Heart left ventricle (tissue), 16 donors: ENCODE measurements at regions not wholly inside any gene's neighbourhood (a gene's known extent, or its start where the extent isn't known, plus 50 kb on each side); places are given as distances from the start of the nearest gene placed in this dataset.
"Not testable (repeated sequence)": the region's sequence is repeated elsewhere in the genome, so short reads cannot be mapped to it uniquely, and the experiment has no call there.

ENCODE experiments used
- ATAC-seq, 4 donors: fragments of 200-7000 bp; cut with Tn5 transposase; one replicate each; pipeline ENCODE4 v1.9.1; 2020 to 2022; ENCODE audit warnings: moderate library complexity in 4 of 4, mild to moderate bottlenecking in 3 of 4, moderate number of reproducible peaks in 1 of 4
- DNase-seq, 5 donors: peaks; one replicate each; pipeline ENCODE4 v3.0.0-alpha.2; 2020
- H3K27ac ChIP-seq, 12 donors: fragments of 200-600 bp; sonication (generic) in 4 of 12; one replicate each; pipeline versions ENCODE4 v1.5.0 to v1.8.0; 2016 to 2022; ENCODE audit warnings: mild to moderate bottlenecking in 2 of 12
- H3K27me3 ChIP-seq, 9 donors: fragments of 200-600 bp; sonication (generic) in 2 of 9; one replicate each; pipeline versions ENCODE4 v1.5.1 to v1.8.0; 2016 to 2022; ENCODE audit warnings: mild to moderate bottlenecking in 3 of 9
- H3K36me3 ChIP-seq, 9 donors: fragments of 200-600 bp; sonication (generic) in 2 of 9; one replicate each; pipeline versions ENCODE4 v1.5.0 to v1.8.0; 2018 to 2022; ENCODE audit warnings: mild to moderate bottlenecking in 2 of 9
- H3K4me1 ChIP-seq, 12 donors: fragments of 200-600 bp; sonication (generic) in 4 of 12; one replicate each; pipeline versions ENCODE4 v1.5.0 to v1.8.0; 2016 to 2022; ENCODE audit warnings: mild to moderate bottlenecking in 3 of 12
- H3K4me3 ChIP-seq, 12 donors: fragments of 200-600 bp; sonication (generic) in 4 of 12; one replicate each; pipeline versions ENCODE4 v1.5.0 to v1.8.0; 2017 to 2022; ENCODE audit warnings: mild to moderate bottlenecking in 9 of 12, moderate library complexity in 4 of 12
- H3K9me3 ChIP-seq, 12 donors: fragments of 200-600 bp; sonication (generic) in 4 of 12; one replicate each; pipeline versions ENCODE4 v1.5.0 to v1.8.0; 2016 to 2022; ENCODE audit warnings: mild to moderate bottlenecking in 1 of 12
- CTCF ChIP-seq, 12 donors: fragments of 200-600 bp; sonication (generic) in 4 of 12; IDR thresholded peaks; one replicate each; pipeline versions ENCODE4 v1.5.0 to v1.8.0; 2018 to 2022; ENCODE audit warnings: antibody characterized with exemption in 12 of 12, mild to moderate bottlenecking in 5 of 12
- POLR2A ChIP-seq, 2 donors: fragments of 450-650 bp; IDR thresholded peaks; one replicate each; pipeline ENCODE4 v1.6.1; 2017; ENCODE audit warnings: antibody characterized with exemption in 2 of 2, mild to moderate bottlenecking in 2 of 2, moderate library complexity in 2 of 2
- WGBS, 4 donors: extraction: QIAGEN DNeasy Blood & Tissue Kit in 2 of 4; methylation state at CpG; one replicate each; pipeline versions ENCODE4 v1.1.5 to v1.1.7; 2013 to 2018; 5-methylcytosine and 5-hydroxymethylcytosine counted together
- intact Hi-C, 10 donors: fragments of 100-400 bp; cut with DNase I; formaldehyde crosslinking; loops; one replicate each; pipeline versions ENCODE4 v1.11.1 to v1.14.2; 2022
- donor health status: ischemic (EF 13 %, LVEDD 7.1; RV severe dilation, severe dysfunction).
- donor health status: healthy with polysubstance abuse.
- donor health status: DM: no; HTN: yes; CAD: no.
- donor health status: DM: no; HTN: no; CAD: no.
- donor health status: ischemic (EF 25% LVEDD 6.9; RV normal size, moderate dysfunction).
- donor health status: ischemic (EF 25% LVEDD 5.7; RV mildly dilated, moderate dysfunction).
- donor health status: healthy.
- donor health status: DM: yes; HTN: yes; CAD: no.
- donor health status: ischemic (EF 35%, LVEDD 5.7; RV mildly dilated, moderate dysfunction).
- donor health status: nonischemic (EF 11% LVEDD 7.7; RV severe dilation, severe dysfunction).
- donor health status: DM: yes; HTN: yes; CAD: no.
- donor health status: PGD.
- donor health status: ischemic (EF 29% LVEDD 5.4; RV normal size, mild dysfunction).
- donor health status: nonischemic (EF 23%, LVEDD 6.1; RV moderate dilation, normal function).

DNA sequence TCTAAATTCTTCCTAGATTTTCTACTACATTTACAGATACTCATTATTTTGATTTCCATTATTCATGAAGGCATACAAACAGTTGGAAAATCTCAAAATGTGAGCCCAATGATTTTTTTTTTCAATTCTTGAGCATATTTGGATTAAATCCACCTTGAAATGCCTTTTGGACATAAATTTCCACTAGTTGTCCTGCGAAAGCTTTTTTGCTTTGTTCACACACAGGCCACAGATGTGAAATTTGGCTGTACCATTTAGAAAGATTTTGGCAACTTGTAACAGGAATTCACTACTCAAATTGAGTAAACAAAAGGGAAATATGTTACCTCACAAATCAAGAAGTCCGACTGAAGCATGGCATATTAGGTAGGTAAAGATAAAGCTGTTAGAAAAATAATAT lies 1631.0 kb downstream of the CDH8 start:
- H3K27me3 ChIP-seq: no peaks in the 10 kb centered on the region
- no peak for ATAC-seq
- 70 to 81% (median 77%) methylated on average over 2 of the region's 2 CpGs for WGBS, 4 donors
- no peak overlapping the region for H3K27ac ChIP-seq
- H3K4me1 ChIP-seq: no peaks in the 10 kb centered on the region
- TF ChIP-seq POLR2A (IDR thresholded peaks at IDR 0.05): no peak
- TF ChIP-seq CTCF (IDR thresholded peaks at IDR 0.05): no peak
- peaks cover 0 to 3% (median 0%) of the 10 kb centered on the region in 12 donors for H3K9me3 ChIP-seq
- H3K36me3 ChIP-seq: no peaks in the 10 kb centered on the region
- no peak overlapping the region for H3K4me3 ChIP-seq
- no peak for DNase-seq
- intact Hi-C loops: no loop called here

DNA sequence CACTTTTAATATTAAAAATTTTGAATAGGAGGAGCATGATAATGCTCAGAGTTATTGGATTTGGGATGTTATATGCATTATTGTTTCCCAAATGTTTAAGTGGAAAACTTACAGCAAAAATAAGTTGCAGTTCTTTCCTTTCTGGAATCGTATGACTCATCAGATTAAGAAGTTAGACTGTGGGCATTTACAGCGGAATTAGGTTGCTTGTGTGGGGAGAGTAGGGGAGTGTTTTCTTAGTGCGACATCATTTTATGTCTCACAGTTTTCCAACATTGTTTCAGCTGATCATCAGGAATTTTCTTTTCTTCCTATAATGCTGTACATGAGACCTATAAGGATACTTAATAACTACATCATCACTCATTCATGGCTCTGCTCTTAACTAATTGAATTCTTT lies 1631.8 kb downstream of the CDH8 start:
- intact Hi-C loops: no loop called here
- no peaks in the 10 kb centered on the region for H3K4me1 ChIP-seq
- H3K27me3 ChIP-seq: no peaks in the 10 kb centered on the region
- DNase-seq: no peak
- no peak for ATAC-seq
- H3K36me3 ChIP-seq: no peaks in the 10 kb centered on the region
- H3K27ac ChIP-seq: no peak overlapping the region
- no peak for TF ChIP-seq CTCF (IDR thresholded peaks at IDR 0.05)
- TF ChIP-seq POLR2A (IDR thresholded peaks at IDR 0.05): no peak
- H3K4me3 ChIP-seq: no peak overlapping the region
- WGBS, 4 donors: 63 to 70% (median 66%) methylated on average over 3 of the region's 3 CpGs
- peaks cover 0 to 3% (median 0%) of the 10 kb centered on the region in 12 donors for H3K9me3 ChIP-seq

GRCh38 chr16:60402941-60403340 lies 1633.3 kb downstream of the CDH8 start:
- H3K9me3 ChIP-seq, H3K36me3 ChIP-seq, H3K4me3 ChIP-seq, H3K27ac ChIP-seq, DNase-seq, H3K27me3 ChIP-seq, intact Hi-C loops, H3K4me1 ChIP-seq, ATAC-seq: not testable (repeated sequence)
- 86 to 90% (median 88%) methylated on average over 9 of the region's 9 CpGs for WGBS, 4 donors

DNA sequence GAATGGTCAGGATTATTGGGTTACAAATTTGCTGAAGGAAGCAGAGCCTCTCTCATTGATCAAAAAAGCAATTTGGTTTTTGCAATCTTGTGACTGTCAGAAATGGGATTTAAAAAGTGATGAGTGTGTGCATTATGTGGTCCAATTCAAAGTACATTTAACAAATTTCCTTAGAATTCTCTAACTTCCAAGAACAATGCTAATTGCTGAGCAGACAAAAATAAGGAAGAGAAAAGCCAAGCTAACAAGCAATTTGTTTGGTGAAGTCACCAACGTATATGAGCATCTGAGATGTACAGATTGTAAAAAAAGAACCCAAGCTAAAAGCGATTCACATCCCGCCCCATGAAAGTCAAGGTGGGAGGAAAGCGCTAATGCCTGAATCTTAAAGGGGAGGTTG lies 1643.9 kb downstream of the CDH8 start:
- intact Hi-C loops: no loop called here
- Histone ChIP-seq H3K4me3 (no peak overlapping the region), H3K27ac (no peak overlapping the region), H3K27me3 (no peaks in the 10 kb centered on the region), H3K4me1 (no peaks in the 10 kb centered on the region), H3K9me3 (no peaks in the 10 kb centered on the region), H3K36me3 (no peaks in the 10 kb centered on the region)
- DNase-seq: no peak
- no peak for ATAC-seq
- no peak for TF ChIP-seq POLR2A (IDR thresholded peaks at IDR 0.05)
- TF ChIP-seq CTCF (IDR thresholded peaks at IDR 0.05): no peak
- 84 to 88% (median 86%) methylated on average over 4 of the region's 4 CpGs for WGBS, 4 donors

DNA sequence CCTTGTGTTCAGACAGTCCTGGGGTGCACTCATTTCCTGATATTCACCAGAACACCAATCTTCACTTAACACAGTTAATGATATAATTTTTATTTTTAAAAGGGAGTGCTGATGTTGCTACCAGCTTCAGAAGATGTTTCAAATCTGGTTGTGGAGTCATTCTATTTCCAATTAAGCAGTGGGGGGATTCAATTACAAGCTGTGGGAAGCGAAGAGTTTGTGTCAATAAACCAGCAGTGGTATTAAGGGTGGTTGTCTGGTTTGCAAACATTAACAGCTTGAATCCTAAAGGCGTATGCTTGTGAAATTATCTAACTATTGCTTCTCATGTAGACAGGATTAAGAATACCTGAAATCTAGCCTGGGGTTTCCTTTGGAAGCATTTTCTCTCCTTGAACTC lies 1637.5 kb upstream of the GOT2 start:
- Histone ChIP-seq H3K4me1 (no peaks in the 10 kb centered on the region), H3K36me3 (no peaks in the 10 kb centered on the region), H3K27me3 (peaks cover 0 to 3% (median 0%) of the 10 kb centered on the region in 9 donors), H3K27ac (no peak overlapping the region), H3K9me3 (no peaks in the 10 kb centered on the region), H3K4me3 (no peak overlapping the region)
- intact Hi-C loops: no loop called here
- TF ChIP-seq POLR2A (IDR thresholded peaks at IDR 0.05): no peak
- no peak for TF ChIP-seq CTCF (IDR thresholded peaks at IDR 0.05)
- no peak for DNase-seq
- 65 to 87% (median 69%) methylated on average over 2 of the region's 2 CpGs for WGBS, 4 donors
- no peak for ATAC-seq
